ENCODE measurements at regions not wholly inside any gene's neighbourhood (a gene's known extent, or its start where the extent isn't known, plus 50 kb on each side); places are given as distances from the start of the nearest gene placed in this dataset.

- TF ChIP-seq, protein P1, sequence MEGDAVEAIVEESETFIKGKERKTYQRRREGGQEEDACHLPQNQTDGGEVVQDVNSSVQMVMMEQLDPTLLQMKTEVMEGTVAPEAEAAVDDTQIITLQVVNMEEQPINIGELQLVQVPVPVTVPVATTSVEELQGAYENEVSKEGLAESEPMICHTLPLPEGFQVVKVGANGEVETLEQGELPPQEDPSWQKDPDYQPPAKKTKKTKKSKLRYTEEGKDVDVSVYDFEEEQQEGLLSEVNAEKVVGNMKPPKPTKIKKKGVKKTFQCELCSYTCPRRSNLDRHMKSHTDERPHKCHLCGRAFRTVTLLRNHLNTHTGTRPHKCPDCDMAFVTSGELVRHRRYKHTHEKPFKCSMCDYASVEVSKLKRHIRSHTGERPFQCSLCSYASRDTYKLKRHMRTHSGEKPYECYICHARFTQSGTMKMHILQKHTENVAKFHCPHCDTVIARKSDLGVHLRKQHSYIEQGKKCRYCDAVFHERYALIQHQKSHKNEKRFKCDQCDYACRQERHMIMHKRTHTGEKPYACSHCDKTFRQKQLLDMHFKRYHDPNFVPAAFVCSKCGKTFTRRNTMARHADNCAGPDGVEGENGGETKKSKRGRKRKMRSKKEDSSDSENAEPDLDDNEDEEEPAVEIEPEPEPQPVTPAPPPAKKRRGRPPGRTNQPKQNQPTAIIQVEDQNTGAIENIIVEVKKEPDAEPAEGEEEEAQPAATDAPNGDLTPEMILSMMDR (IDR thresholded peaks at IDR 0.05; ENCODE audit: insufficient read depth, missing control alignments): no peak
- FAIRE-seq (no peak), DNase-seq (ENCODE audit: insufficient read length, low spot score) (no peak)
These were observed 470.6 kb downstream of the TOX3 start for GRCh38 chr16:52076332-52076731.

- no peak for FAIRE-seq
- DNase-seq (ENCODE audit: insufficient read length, low spot score): no peak
- TF ChIP-seq, protein P1 (IDR thresholded peaks at IDR 0.05; ENCODE audit: insufficient read depth, missing control alignments): no peak
These were observed 472.8 kb downstream of the TOX3 start for GRCh38 chr16:52074133-52074532.

GRCh38 chr16:52073024-52073423 lies 473.9 kb downstream of the TOX3 start:
- no peak for FAIRE-seq

DNA sequence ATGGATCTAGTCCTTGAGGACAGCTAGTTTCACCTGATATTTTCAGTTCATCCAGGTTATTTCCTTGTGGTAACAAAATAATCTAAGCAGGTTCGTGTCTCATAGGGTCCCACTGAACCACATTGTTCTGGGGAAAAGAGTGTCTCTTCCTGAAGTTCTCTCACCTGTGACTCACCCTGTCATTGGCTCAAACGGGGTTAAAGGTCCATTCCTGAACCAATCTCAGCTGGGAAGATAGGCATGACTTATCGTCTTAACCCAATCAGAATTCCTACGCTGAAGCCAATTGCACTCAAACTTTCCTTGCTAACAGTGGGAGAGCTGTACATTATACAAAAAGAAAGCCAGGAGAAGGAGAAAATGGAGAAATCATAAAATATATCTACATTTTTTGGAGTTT lies 475.8 kb downstream of the TOX3 start:
- no peak for DNase-seq (ENCODE audit: insufficient read length, low spot score)
- FAIRE-seq: no peak
- TF ChIP-seq, protein P1 (IDR thresholded peaks at IDR 0.05; ENCODE audit: insufficient read depth, missing control alignments): no peak

More at GRCh38 chr16:52073024-52073423, 473.9 kb downstream of the TOX3 start:
- TF ChIP-seq, protein P1 (IDR thresholded peaks at IDR 0.05; ENCODE audit: insufficient read depth, missing control alignments): no peak
- no peak for DNase-seq (ENCODE audit: insufficient read length, low spot score)

DNA sequence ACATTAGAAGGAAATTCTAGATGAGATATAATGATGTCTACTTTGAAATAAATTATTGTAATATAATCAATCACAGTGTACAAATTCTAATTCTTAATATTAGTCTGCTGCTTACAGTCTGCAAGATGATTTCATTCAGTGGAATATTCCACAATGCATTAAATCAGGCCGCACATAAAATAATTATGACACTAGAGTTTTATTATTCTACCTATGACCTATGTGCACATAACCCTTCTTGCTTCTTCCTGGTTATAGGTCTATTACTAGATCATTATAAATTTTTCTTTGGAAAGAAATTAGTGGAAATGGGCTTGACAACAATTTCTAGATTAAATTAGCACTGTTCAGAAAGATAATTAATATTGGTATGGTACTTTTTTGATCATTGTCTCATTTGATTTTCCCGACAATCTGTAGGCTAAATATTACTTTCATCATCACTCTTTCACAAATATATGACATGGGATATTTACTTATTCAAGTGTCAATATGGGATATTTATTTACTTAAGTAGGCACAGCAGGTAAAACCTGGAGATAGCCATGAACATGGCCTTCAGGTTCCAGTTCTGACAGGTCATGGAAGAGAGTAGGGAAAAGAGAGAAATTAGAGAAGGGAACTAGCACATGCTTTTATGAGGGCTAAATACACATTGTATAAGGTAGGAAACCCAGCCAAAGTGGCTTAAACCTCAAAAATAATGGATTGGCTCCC lies 476.4 kb downstream of the TOX3 start:
- no peak for FAIRE-seq
- DNase-seq (ENCODE audit: insufficient read length, low spot score): no peak
- TF ChIP-seq, protein P1 (IDR thresholded peaks at IDR 0.05; ENCODE audit: insufficient read depth, missing control alignments): no peak

GRCh38 chr16:52069866-52070265 lies 477.1 kb downstream of the TOX3 start:
- TF ChIP-seq, protein P1 (IDR thresholded peaks at IDR 0.05; ENCODE audit: insufficient read depth, missing control alignments): peak; percentile 32
- DNase-seq (ENCODE audit: insufficient read length, low spot score) (no peak), FAIRE-seq (no peak)

DNA sequence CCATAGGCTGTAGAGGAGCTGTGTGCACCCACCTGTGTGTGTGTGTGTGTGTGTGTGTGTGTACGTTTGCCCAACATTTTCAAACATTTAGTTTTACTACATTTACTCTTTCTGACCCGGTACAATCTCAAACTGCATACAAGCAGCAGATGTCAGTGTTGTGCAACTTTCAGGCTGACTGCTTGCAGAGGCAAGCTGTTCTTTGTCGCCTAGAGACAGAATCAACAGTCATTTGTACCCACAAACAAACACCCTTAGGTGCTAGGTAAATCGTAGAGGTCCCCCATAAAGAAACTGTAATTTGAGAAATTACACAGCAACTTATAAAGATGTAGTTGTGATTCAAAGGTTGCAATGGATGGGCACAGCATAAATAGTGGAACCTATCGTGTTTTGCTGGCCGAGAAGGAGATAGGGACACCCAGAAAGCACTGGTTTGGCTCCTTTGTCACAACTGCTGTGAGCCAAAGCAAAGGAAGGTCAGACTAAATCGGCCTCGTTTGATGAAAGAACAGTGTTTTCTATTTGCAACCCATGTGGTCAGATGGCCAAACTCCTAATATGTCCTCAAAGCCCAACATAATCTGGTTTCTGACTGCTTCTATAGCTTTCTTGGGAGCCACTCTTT lies 478.4 kb downstream of the TOX3 start:
- FAIRE-seq: no peak
- TF ChIP-seq, protein P1 (IDR thresholded peaks at IDR 0.05; ENCODE audit: insufficient read depth, missing control alignments): peak; percentile 51
- DNase-seq (ENCODE audit: insufficient read length, low spot score): no peak
